NCI-H345 (cell line): ENCODE measurements at regions not wholly inside any gene's neighbourhood (a gene's known extent, or its start where the extent isn't known, plus 50 kb on each side); places are given as distances from the start of the nearest gene placed in this dataset.
"Not testable (repeated sequence)": the region's sequence is repeated elsewhere in the genome, so short reads cannot be mapped to it uniquely, and the experiment has no call there.

Experiments
- DNase-seq: peaks from one replicate; lab custom pipeline; 2025; lab: John Stamatoyannopoulos, UW

- DNase-seq, result no peak
These were observed 55.3 kb downstream of the RPL10L start for GRCh38 chr14:46596236-46596635.

DNA sequence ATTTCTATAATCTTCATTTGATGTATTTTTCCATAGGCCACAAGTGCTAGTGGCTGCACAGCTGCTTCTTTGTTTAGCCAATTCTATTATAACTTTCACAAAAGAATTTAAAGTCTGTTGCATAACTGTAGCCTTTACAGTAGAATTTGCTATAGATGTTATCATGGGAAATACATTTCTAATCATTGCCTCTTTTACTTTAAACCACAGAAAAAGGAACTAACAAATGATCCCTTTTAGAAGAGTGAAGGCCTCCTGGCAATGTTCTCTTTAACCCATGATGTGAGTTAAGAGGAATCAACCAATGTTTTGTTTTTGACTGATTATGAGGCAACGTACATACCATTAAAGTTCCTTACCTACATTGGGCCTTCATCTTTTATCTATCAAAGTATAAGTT is 68.8 kb downstream of the RPL10L start:
- DNase-seq, result no peak

DNA sequence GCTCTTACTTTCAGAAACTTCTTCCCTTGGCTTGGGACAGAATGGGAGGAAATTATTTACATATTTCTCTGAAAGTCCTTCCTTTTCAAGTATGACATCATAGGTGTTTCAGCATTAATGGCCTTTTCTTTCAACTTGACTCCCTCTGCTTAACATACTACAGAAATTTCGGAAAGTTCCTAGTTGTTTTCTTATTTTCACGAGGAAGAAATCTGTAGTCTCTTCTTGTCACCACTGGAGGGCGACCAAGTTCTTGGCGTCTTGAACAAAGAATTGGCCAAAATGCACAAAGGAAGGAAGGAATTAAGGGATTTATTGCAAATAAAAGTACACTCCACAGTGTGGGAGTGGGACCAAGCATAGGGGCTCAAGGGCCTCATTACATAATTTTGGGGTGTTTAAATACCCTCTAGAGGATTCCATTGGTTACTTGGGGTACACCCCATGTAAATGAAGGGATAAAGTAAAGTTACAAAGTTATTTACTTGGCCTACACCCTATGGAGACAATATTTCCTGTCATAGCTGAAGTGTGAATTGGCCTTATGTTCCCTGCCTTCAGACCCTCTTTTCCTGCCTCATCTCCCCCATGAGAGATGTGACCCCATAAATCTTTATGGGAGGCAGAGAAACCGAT is 70.4 kb downstream of the RPL10L start:
- DNase-seq, result peak; percentile 1

DNA sequence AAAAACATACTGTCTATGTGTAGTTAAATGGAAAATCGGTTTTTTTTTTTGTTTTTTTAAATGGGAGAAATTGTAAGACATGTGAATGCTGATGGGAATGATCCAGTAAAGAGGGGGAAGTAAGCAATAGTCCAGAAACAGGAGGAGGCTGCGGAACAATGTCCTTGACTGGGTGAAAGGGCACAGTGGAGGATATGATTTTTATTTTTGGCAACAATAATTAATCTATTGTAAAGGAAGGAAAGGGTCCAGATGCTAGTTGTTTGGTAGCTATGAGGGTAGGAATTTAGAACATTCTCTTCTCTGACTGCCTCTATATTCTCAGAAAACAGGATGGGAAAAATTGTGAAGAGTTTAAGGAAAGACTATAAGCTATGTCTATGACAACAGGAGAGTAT is 76.6 kb downstream of the RPL10L start:
- DNase-seq, result no peak

- DNase-seq, result no peak
These were observed 77.2 kb downstream of the RPL10L start for GRCh38 chr14:46574221-46574977.

DNA sequence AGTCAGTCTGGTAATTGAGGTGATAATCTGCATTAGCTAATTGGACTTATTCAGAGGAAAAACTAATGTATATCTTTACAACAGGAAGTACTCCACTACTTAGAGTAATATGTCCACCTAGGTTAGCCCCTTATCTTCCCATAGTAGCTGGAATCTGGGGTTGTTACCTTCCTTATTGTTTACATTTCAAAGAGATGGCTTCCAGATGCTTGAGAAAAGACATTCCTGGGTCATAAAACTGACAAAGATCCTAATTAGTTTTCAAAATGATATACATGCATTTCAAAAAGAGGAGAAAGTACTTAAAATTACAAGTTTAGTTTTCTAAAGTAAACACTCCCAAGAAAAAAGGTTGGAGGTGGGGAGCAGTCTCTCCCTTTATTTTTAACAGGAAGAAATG is 78.1 kb downstream of the RPL10L start:
- DNase-seq, result no peak

GRCh38 chr14:46571970-46572369 is 79.6 kb downstream of the RPL10L start:
- no peak for DNase-seq

GRCh38 chr14:46568161-46568560 is 83.4 kb downstream of the RPL10L start:
- DNase-seq, result not testable (repeated sequence)

DNA sequence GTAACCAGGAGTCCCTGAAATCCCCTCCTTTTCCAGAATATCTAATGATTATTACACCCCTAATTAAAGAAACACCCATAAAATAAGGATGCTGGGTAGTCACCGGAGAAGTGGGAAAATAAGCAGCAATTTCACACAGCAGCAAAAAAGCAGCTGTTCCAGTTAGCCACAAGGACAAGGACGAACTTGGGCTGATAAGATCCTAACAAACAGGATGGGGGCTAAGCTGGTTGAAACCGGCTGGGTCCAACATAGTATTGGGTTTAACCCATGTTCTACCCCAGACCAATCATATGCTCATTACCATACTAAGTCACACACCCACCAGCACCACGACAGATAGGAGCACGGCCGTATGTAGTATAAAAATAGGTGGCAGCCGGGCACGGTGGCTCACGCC is 100.7 kb downstream of the RPL10L start:
- DNase-seq, result no peak

DNA sequence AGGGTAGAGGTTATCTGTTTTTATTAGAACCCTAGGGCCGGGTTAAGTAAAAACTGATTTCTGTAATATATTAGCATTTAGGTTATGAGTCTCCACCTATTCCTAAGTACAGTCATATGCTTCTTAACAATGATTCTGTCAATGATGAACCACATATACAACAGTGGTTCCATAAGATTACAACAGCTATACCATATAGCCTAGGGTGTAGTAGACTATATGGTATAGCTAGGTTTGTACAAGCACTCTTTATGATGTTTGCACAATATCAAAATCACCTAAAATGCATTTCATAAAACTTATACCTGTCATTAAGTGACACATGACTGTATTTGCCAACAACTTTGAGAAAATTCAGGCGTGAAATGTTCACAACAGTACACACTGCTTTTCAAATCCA is 110.6 kb downstream of the RPL10L start:
- DNase-seq, result no peak

DNA sequence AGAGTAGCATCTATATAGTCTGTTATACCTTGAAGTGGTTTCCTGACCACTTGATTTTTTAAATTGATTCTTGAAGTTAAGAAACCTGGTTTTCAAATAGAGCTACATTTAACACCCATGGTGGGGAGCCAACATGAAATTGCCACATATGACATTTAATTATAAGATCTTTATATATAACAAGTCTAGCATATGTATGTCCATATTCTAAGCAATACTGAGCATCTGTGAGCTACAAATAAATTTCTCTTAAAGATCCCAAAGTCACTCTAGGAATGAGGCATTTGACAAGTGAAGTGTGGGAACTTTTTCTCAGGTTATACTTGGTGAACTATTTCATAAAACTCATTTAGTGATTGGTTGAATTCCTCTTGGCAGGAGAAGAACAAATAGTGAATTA is 132.5 kb downstream of the RPL10L start:
- DNase-seq, result no peak

DNA sequence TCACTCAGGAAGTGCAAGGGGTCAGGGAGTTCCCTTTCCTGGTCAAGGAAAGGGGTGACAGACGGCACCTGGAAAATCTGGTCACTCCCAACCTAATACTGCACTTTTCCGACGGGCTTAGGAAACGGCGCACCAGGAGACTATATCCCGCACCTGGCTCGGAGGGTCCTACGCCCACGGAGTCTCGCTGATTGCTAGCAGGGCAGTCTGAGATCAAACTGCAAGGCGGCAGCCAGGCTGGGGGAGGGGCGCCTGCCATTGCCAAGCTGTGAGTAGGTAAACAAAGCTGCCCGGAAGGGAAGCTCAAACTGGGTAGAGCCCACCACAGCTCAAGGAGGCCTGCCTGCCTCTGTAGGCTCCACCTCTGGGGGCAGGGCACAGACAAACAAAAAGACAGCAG is 142.8 kb downstream of the RPL10L start:
- not testable (repeated sequence) for DNase-seq

GRCh38 chr14:46499521-46499920 is 152.1 kb downstream of the RPL10L start:
- no peak for DNase-seq

DNA sequence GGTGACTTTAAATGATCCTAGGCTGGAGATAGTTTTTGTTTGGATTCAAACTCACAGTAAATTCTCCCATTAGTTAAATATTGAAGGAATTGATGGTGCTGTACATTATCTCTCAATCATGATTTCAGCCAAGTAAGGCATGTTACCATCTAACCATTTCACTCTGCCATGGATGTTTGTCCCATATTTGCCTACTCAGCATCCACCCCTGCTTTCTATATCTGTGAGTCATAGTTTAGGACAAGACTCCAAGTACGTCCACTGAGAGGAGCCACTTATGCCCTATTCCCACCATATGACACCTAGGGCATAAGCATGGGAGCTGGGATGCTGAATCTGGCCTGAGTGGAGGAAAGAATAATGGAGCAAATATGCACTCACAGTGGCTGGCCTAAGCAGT is 155.2 kb downstream of the RPL10L start:
- DNase-seq, result no peak

DNA sequence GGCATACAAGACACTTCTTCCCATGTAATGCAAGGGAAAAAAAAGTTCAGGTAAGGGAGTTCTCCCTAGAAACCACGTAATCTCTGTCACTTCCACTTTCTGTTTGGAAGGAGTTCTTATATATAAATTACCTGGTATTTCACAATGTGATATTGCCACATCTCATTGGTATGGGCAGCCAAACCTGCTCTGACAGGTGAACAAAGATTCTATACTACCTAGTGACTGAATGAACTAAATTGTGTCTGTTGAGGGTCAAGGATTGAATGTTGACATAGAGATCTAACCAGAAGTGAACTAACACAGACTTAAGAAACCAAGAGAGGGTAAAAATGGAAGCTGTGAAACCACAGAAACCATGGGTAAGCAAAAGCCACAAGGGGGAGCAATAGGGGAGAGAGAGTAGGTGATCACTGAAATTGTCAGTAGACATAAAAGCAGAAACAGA is 161.3 kb downstream of the RPL10L start:
- DNase-seq, result no peak

DNA sequence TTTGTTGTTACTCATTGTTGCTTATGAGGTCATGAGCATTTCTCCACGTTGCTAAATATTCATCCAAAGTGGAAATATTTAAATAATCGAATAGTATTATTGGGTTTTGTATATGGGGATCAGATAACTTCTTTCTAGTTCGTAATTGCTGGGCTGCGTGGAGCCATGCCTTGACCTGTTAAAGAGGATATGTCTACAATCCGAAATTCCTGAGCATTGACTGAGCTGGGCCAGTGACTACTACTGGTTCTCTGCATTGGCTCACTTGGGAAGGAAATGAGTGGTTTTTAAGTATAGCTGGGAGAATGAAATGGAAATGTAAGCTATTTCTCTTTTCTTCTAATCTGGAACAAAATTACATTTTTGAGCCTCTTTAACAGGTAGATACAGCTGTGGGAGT is 163.2 kb downstream of the RPL10L start:
- no peak for DNase-seq

GRCh38 chr14:46487582-46488350 is 163.8 kb downstream of the RPL10L start:
- DNase-seq, result no peak

GRCh38 chr14:46482200-46482599 is 169.4 kb downstream of the RPL10L start:
- no peak for DNase-seq

DNA sequence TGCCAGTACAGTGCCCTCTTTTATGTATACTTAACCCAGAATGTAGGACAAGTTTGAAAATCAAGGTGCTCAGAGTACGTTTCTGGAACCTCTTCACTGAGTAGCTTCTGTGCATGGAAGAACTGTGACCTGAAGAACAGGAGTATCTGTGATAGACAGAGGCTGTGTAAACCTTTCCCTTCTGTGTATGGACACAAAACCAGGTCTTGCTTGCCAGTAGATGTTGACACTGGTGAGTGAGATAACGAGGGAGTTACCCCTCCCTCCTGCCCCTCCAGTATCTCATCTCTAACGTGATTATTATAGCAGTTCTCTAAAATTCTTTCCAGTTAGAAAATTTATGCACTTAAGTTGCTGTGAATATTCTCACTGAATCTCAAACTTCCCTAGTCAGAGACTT is 170.8 kb downstream of the RPL10L start:
- DNase-seq, result no peak

GRCh38 chr14:46472261-46472660 is 179.3 kb downstream of the RPL10L start:
- no peak for DNase-seq

DNA sequence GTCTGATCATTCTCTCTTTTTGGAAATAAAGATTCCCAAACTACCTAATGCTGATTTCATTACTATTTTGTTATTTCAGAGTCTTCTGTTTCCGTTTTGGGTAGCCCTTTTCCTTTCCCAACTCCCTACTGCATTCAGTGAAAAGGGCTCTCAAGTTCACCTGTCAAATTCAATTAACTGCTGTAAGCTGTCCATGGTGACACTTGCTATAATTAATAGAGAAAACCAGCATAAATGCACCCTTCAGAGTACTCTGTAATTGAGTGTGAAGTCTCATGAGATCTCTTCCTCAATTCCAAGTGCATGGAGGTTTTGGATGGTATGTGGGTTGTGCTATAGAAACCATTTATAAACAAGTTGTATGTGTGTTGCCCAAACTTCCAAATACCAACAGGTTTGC is 187.2 kb downstream of the RPL10L start:
- DNase-seq, result no peak

DNA sequence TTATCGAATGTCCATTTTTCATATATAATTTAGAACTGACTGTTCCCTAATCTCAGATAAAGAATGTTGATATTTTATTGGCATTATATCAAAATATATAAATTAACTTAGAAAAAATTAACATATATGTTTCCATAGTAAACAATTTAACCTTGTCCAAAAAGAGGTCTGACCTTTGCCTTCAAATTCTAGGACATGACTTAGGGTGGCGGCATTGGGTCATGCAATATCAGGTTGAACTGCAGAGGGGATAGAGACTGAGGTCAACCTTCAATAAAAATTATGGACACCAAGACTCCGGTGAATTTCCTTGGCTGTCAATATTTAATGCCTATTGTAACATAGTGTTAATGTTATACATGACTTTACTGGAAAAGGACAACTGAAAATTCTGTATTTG is 199.8 kb downstream of the RPL10L start:
- DNase-seq, result no peak

DNA sequence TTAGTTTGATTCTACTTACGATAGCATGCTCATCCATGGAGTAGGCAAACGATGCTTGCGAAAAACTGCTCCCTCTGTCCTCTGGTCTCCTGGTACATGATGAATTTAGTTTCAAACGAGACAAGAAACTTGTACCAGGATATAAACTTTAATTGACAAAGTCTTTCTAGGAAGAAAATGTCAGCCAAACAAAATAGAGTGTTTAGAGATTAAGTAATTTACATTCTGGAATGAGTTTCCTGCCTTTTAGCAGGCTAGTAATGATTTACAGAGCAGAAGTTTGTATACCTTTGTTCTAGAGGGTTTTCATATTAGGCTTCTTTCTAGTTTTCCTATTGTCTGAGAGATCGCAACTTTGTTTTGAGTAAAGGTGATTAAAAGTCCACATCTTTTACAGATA is 206.9 kb downstream of the RPL10L start:
- no peak for DNase-seq
